PC-9 (cell line): ENCODE measurements at regions not wholly inside any gene's neighbourhood (a gene's known extent, or its start where the extent isn't known, plus 50 kb on each side); places are given as distances from the start of the nearest gene placed in this dataset.

Experiments used
- BruUV-seq: library from RNA; stranded (reverse); fragments of 400-500 nt; replicated peaks from 2 replicates; lab custom pipeline; 2021; lab: Mats Ljungman, UMichigan
- CTCF ChIA-PET: fragments of 300-600 bp; sonication (Branson Sonifier 250); formaldehyde crosslinking; loops from one replicate; lab custom pipeline; 2022; ENCODE audit warnings: antibody characterized with exemption; lab: Charles Lee
- POLR2A ChIA-PET: fragments of 300-600 bp; sonication (Branson Sonifier 250); formaldehyde crosslinking; loops from one replicate; lab custom pipeline; 2022; ENCODE audit warnings: antibody characterized with exemption; ENCODE audit not compliant: unreplicated experiment; lab: Charles Lee
- DNase-seq, 2 experiments: peaks; one replicate each; pipeline versions ENCODE4 v3.0.0 to v3.0.0-alpha.2; 2015 to 2022; ENCODE audit warnings: mixed read lengths in 1 of 2
- H2AFZ ChIP-seq: fragments of 200-600 bp; sonication (generic); 2 replicates; pipeline ENCODE4 v1.8.1; 2017; ENCODE audit warnings: antibody characterized with exemption
- H3F3A ChIP-seq: fragments of 200-600 bp; sonication (generic); 2 replicates; pipeline ENCODE4 v1.8.1; 2017; ENCODE audit warnings: antibody characterized with exemption, mild to moderate bottlenecking, low read depth; ENCODE audit not compliant: insufficient read depth
- H3K27ac ChIP-seq: fragments of 200-600 bp; sonication (generic); 2 replicates; pipeline ENCODE4 v1.6.1; 2016; ENCODE audit warnings: mixed run types
- H3K27me3 ChIP-seq: fragments of 200-600 bp; sonication (generic); 2 replicates; pipeline ENCODE4 v1.6.1; 2016; ENCODE audit warnings: low read depth, mixed run types; ENCODE audit not compliant: insufficient read depth
- H3K36me3 ChIP-seq: fragments of 200-600 bp; sonication (generic); 2 replicates; pipeline ENCODE4 v1.6.1; 2016; ENCODE audit warnings: low read depth, mixed run types
- H3K4me1 ChIP-seq: fragments of 200-600 bp; sonication (generic); replicated peaks from 2 replicates; pipeline ENCODE4 v1.6.1; 2016; ENCODE audit warnings: mixed run types; ENCODE audit not compliant: insufficient read depth
- H3K4me2 ChIP-seq: fragments of 200-600 bp; sonication (generic); 2 replicates; pipeline ENCODE4 v1.6.1; 2017; ENCODE audit warnings: mixed run types
- H3K4me3 ChIP-seq: fragments of 200-600 bp; sonication (generic); 2 replicates; pipeline ENCODE4 v1.6.1; 2016; ENCODE audit warnings: mixed run types
- H3K79me2 ChIP-seq: fragments of 200-600 bp; sonication (generic); 2 replicates; pipeline ENCODE4 v1.6.1; 2017; ENCODE audit warnings: low read depth, mixed run types
- H3K9me2 ChIP-seq: fragments of 200-600 bp; sonication (generic); 2 replicates; pipeline ENCODE4 v1.8.1; 2017; ENCODE audit warnings: mild to moderate bottlenecking; ENCODE audit not compliant: insufficient read depth
- H3K9me3 ChIP-seq: fragments of 200-600 bp; sonication (generic); 2 replicates; pipeline ENCODE4 v1.8.1; 2016; ENCODE audit warnings: low read depth; ENCODE audit not compliant: insufficient read depth
- H4K20me1 ChIP-seq: fragments of 200-600 bp; sonication (generic); 2 replicates; pipeline ENCODE4 v1.8.1; 2017; ENCODE audit not compliant: insufficient read depth
- CTCF ChIP-seq: fragments of 200-600 bp; sonication (generic); conservative IDR thresholded peaks from 2 replicates; pipeline ENCODE4 v1.6.1; 2017; ENCODE audit warnings: mixed run types, antibody characterized with exemption, mild to moderate bottlenecking, moderate library complexity
- EZH2 ChIP-seq: fragments of 200-600 bp; sonication (generic); IDR thresholded peaks from 2 replicates; pipeline ENCODE4 v1.8.0; 2017; ENCODE audit warnings: antibody characterized with exemption, low read depth
- intact Hi-C: fragments of 100-400 bp; cut with micrococcal nuclease; formaldehyde crosslinking; loops from one replicate; pipeline ENCODE4 v1.10.0; 2022; ENCODE audit not compliant: unreplicated experiment

DNA sequence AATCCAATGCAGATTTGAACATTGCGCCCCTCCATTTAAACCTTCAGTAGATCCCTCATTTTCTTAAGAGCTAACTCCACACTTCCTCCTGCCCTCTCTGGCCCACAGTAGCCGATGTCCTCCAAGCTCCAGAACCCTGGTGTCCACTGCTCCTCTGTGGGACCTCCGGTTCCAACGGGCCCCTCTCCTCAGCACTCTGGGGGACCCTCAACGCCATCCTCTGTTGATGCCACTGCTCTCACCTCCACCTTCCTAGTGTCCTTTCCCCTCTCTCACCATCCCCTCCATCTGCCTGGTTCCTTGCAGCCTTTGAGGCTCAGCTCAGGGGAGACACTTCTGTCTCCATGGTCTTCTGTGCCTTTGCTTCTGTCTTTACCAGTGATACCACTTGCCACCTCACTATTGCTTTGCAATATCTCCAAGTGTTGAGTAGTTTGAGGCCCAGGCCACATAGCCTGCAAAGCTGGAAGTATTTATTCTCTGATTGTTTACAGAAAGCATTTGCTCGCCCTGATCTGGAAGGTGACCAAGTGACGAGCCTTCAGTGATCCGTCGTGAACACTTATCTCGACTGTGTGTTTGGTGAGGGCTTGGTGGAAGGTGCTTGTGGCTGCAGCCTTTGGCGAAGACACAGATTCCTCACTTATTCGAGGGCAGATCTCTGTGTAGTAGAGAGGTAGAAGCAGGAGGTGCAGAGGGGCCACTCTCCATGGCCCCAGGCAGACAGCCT, 104.8 kb upstream of the SHH start:
- H3K27ac ChIP-seq, result no peak overlapping the region
- BruUV-seq, result no TSS peak

DNA sequence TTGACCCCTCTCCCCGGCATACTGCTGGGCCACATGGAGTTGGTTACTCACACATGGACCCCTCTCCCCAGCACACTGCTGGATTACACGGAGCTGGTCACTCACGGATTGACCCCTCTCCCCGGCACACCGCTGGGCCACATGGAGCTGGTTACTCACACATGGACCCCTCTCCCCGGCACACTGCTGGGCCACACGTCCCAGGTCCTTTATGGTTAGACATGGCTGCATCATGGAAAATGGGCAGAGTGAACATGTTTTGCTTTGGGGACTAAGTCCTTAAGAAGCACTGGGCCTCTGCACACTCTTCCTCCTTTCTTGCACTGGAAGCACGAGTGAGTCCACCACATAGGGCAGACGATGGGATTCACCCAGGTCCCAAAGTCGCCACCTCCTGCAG, 102.1 kb upstream of the SHH start:
- intact Hi-C loops, result no loop called here
- no peak overlapping the region for H3K4me2 ChIP-seq
- no peak overlapping the region for H3K27ac ChIP-seq
- no peaks in the 10 kb centered on the region for H3K9me3 ChIP-seq
- H3K9me2 ChIP-seq, result no peaks in the 10 kb centered on the region
- TF ChIP-seq EZH2, result no peak
- no peak for TF ChIP-seq CTCF
- no peak for DNase-seq
- no TSS peak for BruUV-seq
- H3K27me3 ChIP-seq, result no peaks in the 10 kb centered on the region
- CTCF ChIA-PET, result no interaction called here
- no peaks in the 10 kb centered on the region for H4K20me1 ChIP-seq
- peaks cover 16% of the 10 kb centered on the region for H3K4me1 ChIP-seq
- H3K36me3 ChIP-seq, result no peaks in the 10 kb centered on the region
- H3F3A ChIP-seq, result peaks cover 14% of the 10 kb centered on the region; the same call in 1 of the 2 replicates
- POLR2A ChIA-PET, result no interaction called here
- H2AFZ ChIP-seq, result no peak overlapping the region
- no peak overlapping the region for H3K4me3 ChIP-seq
- H3K79me2 ChIP-seq, result no peaks in the 10 kb centered on the region

More for the DNA sequence above, 104.8 kb upstream of the SHH start:
- Histone ChIP-seq H3K9me2 (no peaks in the 10 kb centered on the region), H3K27me3 (no peaks in the 10 kb centered on the region), H3F3A (peaks cover 23% of the 10 kb centered on the region), H2AFZ (no peak overlapping the region), H4K20me1 (no peaks in the 10 kb centered on the region), H3K36me3 (no peaks in the 10 kb centered on the region), H3K4me2 (no peak overlapping the region), H3K9me3 (no peaks in the 10 kb centered on the region), H3K4me3 (no peak overlapping the region), H3K4me1 (peaks cover 39% of the 10 kb centered on the region), H3K79me2 (no peaks in the 10 kb centered on the region)
- no peak for TF ChIP-seq CTCF
- no peak for TF ChIP-seq EZH2
- intact Hi-C loops, result no loop called here
- DNase-seq, result no peak
- ChIA-PET POLR2A (no interaction called here), CTCF (no interaction called here)

DNA sequence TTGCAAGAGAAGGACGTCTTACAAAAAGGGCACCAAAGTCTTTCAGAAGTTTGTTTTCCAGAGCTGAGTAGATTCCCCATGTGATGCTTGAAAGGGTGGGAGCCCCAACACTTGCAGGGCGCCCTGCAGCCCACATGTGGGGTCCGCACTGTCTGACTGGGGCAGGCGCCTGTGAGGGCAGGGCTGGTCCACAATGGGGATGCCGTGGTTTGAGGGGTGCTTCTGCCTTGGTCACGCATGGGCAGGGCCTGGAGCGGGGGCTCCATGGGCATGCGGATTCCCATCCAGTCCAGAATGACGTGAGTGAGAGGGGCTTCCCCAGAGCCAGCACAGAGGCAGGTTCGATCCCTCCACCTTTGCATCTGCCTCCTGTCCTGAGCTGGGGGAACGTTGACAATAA, 101.5 kb upstream of the SHH start:
- Histone ChIP-seq H3K36me3 (no peaks in the 10 kb centered on the region), H3K9me2 (no peaks in the 10 kb centered on the region), H3K9me3 (no peaks in the 10 kb centered on the region), H3F3A (peaks cover 13% of the 10 kb centered on the region; the same call in 1 of the 2 replicates), H3K4me1 (peaks cover 9% of the 10 kb centered on the region), H4K20me1 (no peaks in the 10 kb centered on the region), H2AFZ (no peak overlapping the region), H3K4me2 (no peak overlapping the region), H3K27me3 (no peaks in the 10 kb centered on the region), H3K27ac (no peak overlapping the region), H3K4me3 (no peak overlapping the region), H3K79me2 (no peaks in the 10 kb centered on the region)
- TF ChIP-seq EZH2 (no peak), CTCF (no peak)
- BruUV-seq, result no TSS peak
- no peak for DNase-seq
- POLR2A ChIA-PET, result no interaction called here
- intact Hi-C loops, result no loop called here
- CTCF ChIA-PET, result no interaction called here
